BLaER1 (cell line): ENCODE measurements at regions not wholly inside any gene's neighbourhood (a gene's known extent, or its start where the extent isn't known, plus 50 kb on each side); places are given as distances from the start of the nearest gene placed in this dataset.

ENCODE experiments used
- H3K27ac ChIP-seq: shearing (Covaris generic); formaldehyde crosslinking; 2 replicates; pipeline ENCODE4 v1.8.1; 2022
- H3K27me3 ChIP-seq: shearing (Covaris generic); formaldehyde crosslinking; 2 replicates; pipeline ENCODE4 v1.8.1; 2022
- H3K36me3 ChIP-seq: shearing (Covaris generic); formaldehyde crosslinking; 2 replicates; pipeline ENCODE4 v1.8.1; 2022
- H3K4me1 ChIP-seq: shearing (Covaris generic); formaldehyde crosslinking; 2 replicates; pipeline ENCODE4 v1.8.1; 2022
- H3K4me2 ChIP-seq: shearing (Covaris generic); formaldehyde crosslinking; 2 replicates; pipeline ENCODE4 v1.8.1; 2022
- H3K4me3 ChIP-seq: shearing (Covaris generic); formaldehyde crosslinking; 2 replicates; pipeline ENCODE4 v1.8.1; 2022
- H3K9ac ChIP-seq: shearing (Covaris generic); formaldehyde crosslinking; 2 replicates; pipeline ENCODE4 v1.8.1; 2022
- H3K9me3 ChIP-seq: shearing (Covaris generic); formaldehyde crosslinking; 2 replicates; pipeline ENCODE4 v1.8.1; 2022
- H4K20me1 ChIP-seq: shearing (Covaris generic); formaldehyde crosslinking; 2 replicates; pipeline ENCODE4 v1.8.1; 2022
- Cebpa-rat ChIP-seq: shearing (Covaris generic); IDR thresholded peaks from 2 replicates; pipeline ENCODE4 v1.8.1; 2022

DNA sequence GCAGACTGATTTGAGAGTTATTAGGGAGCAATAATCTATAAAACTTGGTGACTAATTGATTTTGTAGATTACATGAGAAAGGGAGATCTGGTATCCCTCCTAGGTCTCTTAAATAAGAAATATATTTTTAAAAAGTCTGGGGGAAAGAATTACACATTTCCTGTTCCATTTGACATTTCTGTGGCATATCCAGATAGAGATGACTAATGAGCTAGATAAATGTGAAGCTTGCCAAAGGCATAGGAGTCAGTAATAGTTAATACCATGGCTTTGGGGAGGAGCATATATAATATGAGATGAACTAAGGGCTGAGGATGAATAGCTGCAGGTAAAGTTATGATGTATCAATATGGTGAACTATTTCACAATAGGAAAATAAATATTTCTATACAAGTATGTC lies 663.7 kb downstream of the PTPRC start:
- H3K27me3 ChIP-seq, result no peaks in the 10 kb centered on the region
- no peak for TF ChIP-seq Cebpa-rat
- no peaks in the 10 kb centered on the region for H3K9me3 ChIP-seq
- H3K27ac ChIP-seq, result no peak overlapping the region
- no peak overlapping the region for H3K9ac ChIP-seq
- no peaks in the 10 kb centered on the region for H4K20me1 ChIP-seq
- H3K4me1 ChIP-seq, result no peaks in the 10 kb centered on the region
- no peak overlapping the region for H3K4me3 ChIP-seq
- H3K4me2 ChIP-seq, result no peak overlapping the region
- H3K36me3 ChIP-seq, result no peaks in the 10 kb centered on the region

- no peak overlapping the region for H3K9ac ChIP-seq
- no peaks in the 10 kb centered on the region for H3K9me3 ChIP-seq
- no peaks in the 10 kb centered on the region for H3K27me3 ChIP-seq
- no peak overlapping the region for H3K4me2 ChIP-seq
- TF ChIP-seq Cebpa-rat, result no peak
- H3K36me3 ChIP-seq, result no peaks in the 10 kb centered on the region
- H3K4me1 ChIP-seq, result no peaks in the 10 kb centered on the region
- no peak overlapping the region for H3K27ac ChIP-seq
- H4K20me1 ChIP-seq, result no peaks in the 10 kb centered on the region
- no peak overlapping the region for H3K4me3 ChIP-seq
Observed at GRCh38 chr1:199303035-199303434, 664.2 kb downstream of the PTPRC start.

GRCh38 chr1:199305053-199305452 lies 666.2 kb downstream of the PTPRC start:
- Histone ChIP-seq H3K9me3 (no peaks in the 10 kb centered on the region), H3K27me3 (no peaks in the 10 kb centered on the region), H3K9ac (no peak overlapping the region), H3K4me2 (no peak overlapping the region), H3K27ac (no peak overlapping the region), H3K36me3 (no peaks in the 10 kb centered on the region), H4K20me1 (no peaks in the 10 kb centered on the region), H3K4me1 (no peaks in the 10 kb centered on the region), H3K4me3 (no peak overlapping the region)
- no peak for TF ChIP-seq Cebpa-rat

GRCh38 chr1:199307496-199308264 lies 668.8 kb downstream of the PTPRC start:
- H3K4me1 ChIP-seq, result peaks cover 9% of the 10 kb centered on the region
- H3K4me2 ChIP-seq, result no peak overlapping the region
- TF ChIP-seq Cebpa-rat, result no peak
- H3K9me3 ChIP-seq, result peaks cover 3% of the 10 kb centered on the region; the same call in 1 of the 2 replicates
- H3K9ac ChIP-seq, result no peak overlapping the region
- no peak overlapping the region for H3K4me3 ChIP-seq
- no peak overlapping the region for H3K27ac ChIP-seq
- no peaks in the 10 kb centered on the region for H3K27me3 ChIP-seq
- no peaks in the 10 kb centered on the region for H4K20me1 ChIP-seq
- H3K36me3 ChIP-seq, result no peaks in the 10 kb centered on the region

DNA sequence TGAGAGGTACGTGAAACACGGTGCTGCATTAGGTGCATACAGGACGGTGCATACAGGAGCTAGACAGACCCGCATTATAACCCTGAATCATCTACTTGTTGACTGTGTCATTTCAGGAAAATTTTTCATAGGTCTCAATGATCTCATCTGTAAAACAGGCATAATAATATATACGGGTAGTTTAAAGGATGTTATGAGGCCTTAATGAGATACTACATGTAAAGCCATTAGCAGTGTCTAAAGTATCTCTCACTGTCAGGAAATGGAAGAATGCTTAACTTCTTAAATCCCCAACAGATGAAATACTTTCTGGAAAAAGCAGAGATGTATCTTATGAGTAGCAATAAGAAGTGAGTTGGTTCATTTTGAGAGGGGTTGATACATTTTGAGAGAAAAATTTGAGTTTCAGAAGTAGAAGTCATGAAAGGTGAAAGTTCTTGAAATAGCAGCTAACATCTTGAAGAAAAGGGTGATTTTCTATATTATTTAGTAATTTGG lies 669.6 kb downstream of the PTPRC start:
- Histone ChIP-seq H3K9ac (no peak overlapping the region), H4K20me1 (no peaks in the 10 kb centered on the region), H3K4me2 (no peak overlapping the region), H3K27ac (no peak overlapping the region), H3K4me1 (peaks cover 16% of the 10 kb centered on the region), H3K9me3 (peaks cover 3% of the 10 kb centered on the region; the same call in 1 of the 2 replicates), H3K27me3 (no peaks in the 10 kb centered on the region), H3K4me3 (no peak overlapping the region), H3K36me3 (no peaks in the 10 kb centered on the region)
- no peak for TF ChIP-seq Cebpa-rat

- TF ChIP-seq Cebpa-rat, result no peak
- H3K9me3 ChIP-seq, result peaks cover 3% of the 10 kb centered on the region; the same call in 1 of the 2 replicates
- peaks cover 20% of the 10 kb centered on the region for H3K4me1 ChIP-seq
- H3K27me3 ChIP-seq, result no peaks in the 10 kb centered on the region
- H3K4me2 ChIP-seq, result no peak overlapping the region
- no peaks in the 10 kb centered on the region for H4K20me1 ChIP-seq
- H3K36me3 ChIP-seq, result no peaks in the 10 kb centered on the region
- H3K9ac ChIP-seq, result no peak overlapping the region
- H3K4me3 ChIP-seq, result no peak overlapping the region
- H3K27ac ChIP-seq, result no peak overlapping the region
Observed at GRCh38 chr1:199310708-199311107, 671.9 kb downstream of the PTPRC start.

- Histone ChIP-seq H3K36me3 (no peaks in the 10 kb centered on the region), H3K4me2 (peak overlapping the region; percentile 44), H3K4me3 (no peak overlapping the region), H3K27me3 (no peaks in the 10 kb centered on the region), H3K9ac (no peak overlapping the region), H3K9me3 (peaks cover 3% of the 10 kb centered on the region; the same call in 1 of the 2 replicates), H3K27ac (no peak overlapping the region), H3K4me1 (peaks cover 20% of the 10 kb centered on the region), H4K20me1 (no peaks in the 10 kb centered on the region)
- TF ChIP-seq Cebpa-rat, result no peak
Observed at GRCh38 chr1:199311478-199312262, 672.8 kb downstream of the PTPRC start.

DNA sequence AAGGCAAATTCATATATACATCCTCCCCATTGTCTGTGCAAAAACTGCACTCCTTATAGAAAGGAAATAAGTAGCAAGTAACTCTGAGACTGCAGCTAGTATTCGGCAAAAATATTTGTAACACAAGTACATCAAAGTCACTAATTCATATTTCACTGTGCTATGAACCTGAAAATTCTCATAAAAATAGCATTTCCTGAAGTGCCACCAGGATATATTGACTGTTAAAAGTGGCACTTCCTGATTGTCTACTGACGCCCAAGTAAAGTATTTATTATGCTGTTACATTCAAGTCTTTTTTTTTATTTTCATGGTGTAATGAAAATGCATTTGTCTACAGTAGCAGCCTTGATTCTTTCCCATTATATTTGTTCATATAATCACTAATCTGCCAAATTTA lies 673.8 kb downstream of the PTPRC start:
- Histone ChIP-seq H3K9me3 (peaks cover 3% of the 10 kb centered on the region; the same call in 1 of the 2 replicates), H3K27ac (no peak overlapping the region), H3K4me3 (no peak overlapping the region), H3K4me2 (peak overlapping the region; percentile 44), H3K4me1 (peaks cover 20% of the 10 kb centered on the region), H3K36me3 (no peaks in the 10 kb centered on the region), H3K27me3 (no peaks in the 10 kb centered on the region), H3K9ac (no peak overlapping the region), H4K20me1 (no peaks in the 10 kb centered on the region)
- TF ChIP-seq Cebpa-rat, result no peak

DNA sequence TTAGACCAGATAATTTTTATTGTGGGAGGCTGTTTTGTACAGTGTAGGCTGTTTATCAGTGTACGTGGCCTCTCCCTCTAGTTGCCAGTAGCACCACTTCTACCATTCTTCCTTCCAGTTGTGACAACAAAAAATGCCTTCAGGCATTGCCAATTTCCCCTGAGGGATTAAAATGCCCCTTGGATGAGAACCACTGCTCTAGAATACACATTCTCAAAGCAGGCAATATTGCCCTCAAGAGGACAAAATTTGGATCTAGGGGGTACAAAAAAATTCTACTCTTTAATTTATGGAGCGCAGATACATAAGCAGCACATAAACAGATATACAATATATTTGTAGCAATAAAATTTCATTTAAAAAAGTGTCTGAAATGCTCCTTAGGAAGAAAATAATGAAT lies 674.6 kb downstream of the PTPRC start:
- Histone ChIP-seq H3K27ac (no peak overlapping the region), H4K20me1 (no peaks in the 10 kb centered on the region), H3K9ac (no peak overlapping the region), H3K36me3 (no peaks in the 10 kb centered on the region), H3K9me3 (peaks cover 3% of the 10 kb centered on the region; the same call in 1 of the 2 replicates), H3K4me1 (peaks cover 20% of the 10 kb centered on the region), H3K4me3 (no peak overlapping the region), H3K27me3 (no peaks in the 10 kb centered on the region), H3K4me2 (0 out of 2 replicates have a peak overlapping the region, but pooled peaks have one; percentile 44)
- no peak for TF ChIP-seq Cebpa-rat

- TF ChIP-seq Cebpa-rat, result no peak
- H3K9ac ChIP-seq, result no peak overlapping the region
- H3K4me2 ChIP-seq, result no peak overlapping the region
- no peaks in the 10 kb centered on the region for H3K4me1 ChIP-seq
- H3K36me3 ChIP-seq, result no peaks in the 10 kb centered on the region
- no peaks in the 10 kb centered on the region for H3K9me3 ChIP-seq
- no peak overlapping the region for H3K27ac ChIP-seq
- no peaks in the 10 kb centered on the region for H3K27me3 ChIP-seq
- no peaks in the 10 kb centered on the region for H4K20me1 ChIP-seq
- H3K4me3 ChIP-seq, result no peak overlapping the region
Observed at GRCh38 chr1:199319341-199319740, 680.5 kb downstream of the PTPRC start.
